Ishikawa (cell line): ENCODE measurements at regions not wholly inside any gene's neighbourhood (a gene's known extent, or its start where the extent isn't known, plus 50 kb on each side); places are given as distances from the start of the nearest gene placed in this dataset.

Experiments used
- CEBPB ChIP-seq: IDR thresholded peaks from 2 replicates; pipeline ENCODE4 v1.6.1; 2012
- CREB1 ChIP-seq: IDR thresholded peaks from 2 replicates; pipeline ENCODE4 v1.6.1; 2012; ENCODE audit warnings: low read depth
- EGR1 ChIP-seq: IDR thresholded peaks from 2 replicates; pipeline ENCODE4 v1.6.1; 2012
- EP300 ChIP-seq: IDR thresholded peaks from 2 replicates; pipeline ENCODE4 v1.6.1; 2012; ENCODE audit warnings: borderline replicate concordance
- FOXM1 ChIP-seq: IDR thresholded peaks from 2 replicates; pipeline ENCODE4 v1.6.1; 2012; ENCODE audit warnings: low read depth, borderline replicate concordance
- MAX ChIP-seq: IDR thresholded peaks from 2 replicates; pipeline ENCODE4 v1.6.1; 2012
- NFIC ChIP-seq: IDR thresholded peaks from 2 replicates; pipeline ENCODE4 v1.6.1; 2012
- RAD21 ChIP-seq: IDR thresholded peaks from 2 replicates; pipeline ENCODE4 v1.6.1; 2012; ENCODE audit warnings: low read depth
- TAF1 ChIP-seq: IDR thresholded peaks from 2 replicates; pipeline ENCODE4 v1.6.1; 2012; ENCODE audit warnings: low read depth, mild to moderate bottlenecking
- TCF12 ChIP-seq: IDR thresholded peaks from 2 replicates; pipeline ENCODE4 v1.6.1; 2012; ENCODE audit warnings: low read depth
- TEAD4 ChIP-seq: IDR thresholded peaks from 2 replicates; pipeline ENCODE4 v1.6.1; 2012
- YY1 ChIP-seq: IDR thresholded peaks from 2 replicates; pipeline ENCODE4 v1.6.1; 2012; ENCODE audit warnings: low read depth
- ZBTB7A ChIP-seq: IDR thresholded peaks from 2 replicates; pipeline ENCODE4 v1.6.1; 2012; ENCODE audit warnings: low read depth
- TF ChIP-seq, protein P1 (sequence below): IDR thresholded peaks from 2 replicates; pipeline ENCODE4 v1.6.1; 2012; ENCODE audit warnings: low read depth, mild to moderate bottlenecking
- TF ChIP-seq, protein P2 (sequence below): IDR thresholded peaks from 2 replicates; pipeline ENCODE4 v1.6.1; 2012

DNA sequence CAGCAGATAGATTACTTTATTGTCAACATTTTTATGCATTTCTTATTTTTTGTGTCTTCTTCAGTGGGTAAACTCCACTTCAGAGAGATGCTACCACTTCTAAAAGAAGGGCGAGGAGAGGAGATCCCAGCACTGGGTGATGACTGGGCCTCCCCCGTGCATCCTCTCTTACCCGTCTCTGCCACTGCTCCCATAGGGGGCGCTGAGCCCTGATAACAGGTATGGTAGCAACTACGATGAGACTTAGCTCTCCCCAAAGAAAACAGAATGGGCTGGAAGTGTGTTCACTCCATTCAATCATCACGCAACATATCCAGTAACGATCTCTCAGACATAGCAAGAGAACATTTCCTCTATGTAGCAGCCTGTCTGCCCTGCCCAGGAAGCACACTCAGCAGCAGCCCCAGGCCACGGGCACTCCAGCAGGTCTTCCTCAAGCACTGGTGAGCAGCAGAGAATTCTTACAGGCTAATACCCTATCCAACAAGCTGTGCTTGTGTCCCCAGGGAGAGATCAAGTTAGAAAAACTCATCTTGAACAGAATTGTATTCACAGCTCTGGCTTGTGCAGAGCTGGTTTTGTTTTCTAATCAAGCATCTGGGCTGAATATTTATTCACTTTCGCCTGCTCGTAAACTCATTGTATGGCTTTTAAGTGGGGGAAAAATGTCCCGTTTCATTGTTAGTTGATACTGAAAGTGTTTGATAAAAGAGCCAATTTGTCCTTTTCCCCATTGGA, 533.1 kb upstream of the CDH4 start:
- no peak for TF ChIP-seq NFIC
- no peak for TF ChIP-seq YY1
- no peak for TF ChIP-seq TEAD4
- no peak for TF ChIP-seq CEBPB
- TF ChIP-seq, protein P1, sequence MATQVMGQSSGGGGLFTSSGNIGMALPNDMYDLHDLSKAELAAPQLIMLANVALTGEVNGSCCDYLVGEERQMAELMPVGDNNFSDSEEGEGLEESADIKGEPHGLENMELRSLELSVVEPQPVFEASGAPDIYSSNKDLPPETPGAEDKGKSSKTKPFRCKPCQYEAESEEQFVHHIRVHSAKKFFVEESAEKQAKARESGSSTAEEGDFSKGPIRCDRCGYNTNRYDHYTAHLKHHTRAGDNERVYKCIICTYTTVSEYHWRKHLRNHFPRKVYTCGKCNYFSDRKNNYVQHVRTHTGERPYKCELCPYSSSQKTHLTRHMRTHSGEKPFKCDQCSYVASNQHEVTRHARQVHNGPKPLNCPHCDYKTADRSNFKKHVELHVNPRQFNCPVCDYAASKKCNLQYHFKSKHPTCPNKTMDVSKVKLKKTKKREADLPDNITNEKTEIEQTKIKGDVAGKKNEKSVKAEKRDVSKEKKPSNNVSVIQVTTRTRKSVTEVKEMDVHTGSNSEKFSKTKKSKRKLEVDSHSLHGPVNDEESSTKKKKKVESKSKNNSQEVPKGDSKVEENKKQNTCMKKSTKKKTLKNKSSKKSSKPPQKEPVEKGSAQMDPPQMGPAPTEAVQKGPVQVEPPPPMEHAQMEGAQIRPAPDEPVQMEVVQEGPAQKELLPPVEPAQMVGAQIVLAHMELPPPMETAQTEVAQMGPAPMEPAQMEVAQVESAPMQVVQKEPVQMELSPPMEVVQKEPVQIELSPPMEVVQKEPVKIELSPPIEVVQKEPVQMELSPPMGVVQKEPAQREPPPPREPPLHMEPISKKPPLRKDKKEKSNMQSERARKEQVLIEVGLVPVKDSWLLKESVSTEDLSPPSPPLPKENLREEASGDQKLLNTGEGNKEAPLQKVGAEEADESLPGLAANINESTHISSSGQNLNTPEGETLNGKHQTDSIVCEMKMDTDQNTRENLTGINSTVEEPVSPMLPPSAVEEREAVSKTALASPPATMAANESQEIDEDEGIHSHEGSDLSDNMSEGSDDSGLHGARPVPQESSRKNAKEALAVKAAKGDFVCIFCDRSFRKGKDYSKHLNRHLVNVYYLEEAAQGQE: no peak
- no peak for TF ChIP-seq FOXM1
- TF ChIP-seq RAD21: no peak
- no peak for TF ChIP-seq EP300
- no peak for TF ChIP-seq CREB1
- no peak for TF ChIP-seq EGR1
- TF ChIP-seq ZBTB7A: no peak
- no peak for TF ChIP-seq TAF1
- no peak for TF ChIP-seq TCF12
- TF ChIP-seq, protein P2, sequence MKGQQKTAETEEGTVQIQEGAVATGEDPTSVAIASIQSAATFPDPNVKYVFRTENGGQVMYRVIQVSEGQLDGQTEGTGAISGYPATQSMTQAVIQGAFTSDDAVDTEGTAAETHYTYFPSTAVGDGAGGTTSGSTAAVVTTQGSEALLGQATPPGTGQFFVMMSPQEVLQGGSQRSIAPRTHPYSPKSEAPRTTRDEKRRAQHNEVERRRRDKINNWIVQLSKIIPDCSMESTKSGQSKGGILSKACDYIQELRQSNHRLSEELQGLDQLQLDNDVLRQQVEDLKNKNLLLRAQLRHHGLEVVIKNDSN: no peak

DNA sequence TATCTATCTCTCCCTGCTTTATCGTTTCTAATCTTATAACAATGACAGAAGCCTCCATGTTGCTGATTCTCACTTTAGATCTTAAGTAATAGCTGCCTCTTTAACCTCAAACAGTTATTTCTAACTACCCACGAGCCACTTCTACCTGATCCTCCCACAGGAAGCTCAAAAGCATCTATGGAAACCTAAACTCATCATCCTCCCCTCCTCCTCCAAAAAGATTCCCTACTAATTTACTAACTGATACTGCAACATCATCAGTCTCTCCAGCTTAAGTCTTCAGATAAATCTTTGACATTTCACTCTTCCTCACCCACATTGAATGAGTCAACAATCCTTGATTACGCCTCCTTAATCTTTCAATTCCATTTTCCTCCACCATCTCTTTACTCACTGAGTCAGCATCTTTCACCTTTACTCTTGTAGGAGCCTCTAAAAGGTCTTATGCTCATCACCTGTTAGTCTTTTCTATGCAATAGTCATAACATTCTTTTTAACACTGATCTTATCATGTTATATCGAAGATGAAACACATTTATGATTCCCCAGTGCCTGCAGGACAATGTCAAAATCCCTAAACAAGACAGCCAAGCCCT, 526.7 kb upstream of the CDH4 start:
- TF ChIP-seq YY1 (no peak), NFIC (no peak), FOXM1 (no peak), TAF1 (no peak)

GRCh38 chr20:60727425-60727824, 524.6 kb upstream of the CDH4 start:
- TF ChIP-seq TCF12 (no peak), MAX (no peak), ZBTB7A (no peak), FOXM1 (no peak), TAF1 (no peak), CEBPB (no peak), YY1 (no peak), NFIC (no peak), RAD21 (no peak), CREB1 (no peak), EP300 (no peak), TEAD4 (no peak)
- TF ChIP-seq, protein P2: no peak

GRCh38 chr20:60728705-60729104, 523.4 kb upstream of the CDH4 start:
- TF ChIP-seq EP300 (no peak), MAX (no peak), FOXM1 (no peak), CEBPB (no peak), ZBTB7A (no peak), RAD21 (no peak), TAF1 (no peak), CREB1 (no peak), TEAD4 (no peak), EGR1 (no peak), YY1 (no peak), TCF12 (no peak), NFIC (no peak)
- TF ChIP-seq, protein P1: no peak
- TF ChIP-seq, protein P2: no peak

DNA sequence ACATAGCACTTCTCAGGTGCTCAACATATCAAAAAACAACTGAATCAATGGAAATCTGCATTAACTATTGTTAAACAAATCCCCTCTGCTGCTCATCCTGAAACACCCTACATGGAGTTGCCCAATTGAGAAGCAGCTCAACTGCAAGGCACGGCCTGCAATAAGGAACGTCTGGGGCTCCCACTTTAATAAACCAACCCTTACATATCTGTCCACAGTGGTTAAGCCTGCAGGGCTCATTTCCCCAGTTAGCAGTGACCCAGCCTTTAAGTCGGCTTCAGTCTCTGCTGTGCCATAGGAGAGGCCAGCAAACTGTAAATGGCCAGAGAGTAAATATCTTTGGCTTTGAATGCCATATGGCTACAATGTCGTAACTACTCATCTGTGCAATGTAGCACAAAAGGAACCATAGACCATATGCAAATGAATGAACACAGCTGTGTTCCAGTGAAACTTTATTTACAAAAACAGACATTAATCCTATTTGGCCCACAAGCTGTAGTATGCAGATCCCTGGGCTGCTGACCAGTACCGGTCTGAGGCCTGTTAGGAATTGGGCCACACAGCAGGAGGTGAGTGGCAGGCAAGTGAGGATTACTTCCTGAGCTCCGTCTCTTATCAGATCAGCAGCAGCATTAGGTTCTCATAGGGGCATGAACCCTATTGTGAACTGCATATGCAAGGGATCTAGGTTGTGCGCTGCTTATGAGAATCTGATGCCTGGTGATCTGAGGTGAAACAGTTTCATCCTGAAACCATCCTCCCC, 522.7 kb upstream of the CDH4 start:
- TF ChIP-seq EP300: no peak
- TF ChIP-seq TAF1: no peak
- TF ChIP-seq EGR1: no peak
- no peak for TF ChIP-seq ZBTB7A
- TF ChIP-seq MAX: no peak
- TF ChIP-seq YY1: no peak
- TF ChIP-seq RAD21: no peak
- TF ChIP-seq, protein P2: no peak
- TF ChIP-seq CREB1: no peak
- TF ChIP-seq CEBPB: no peak
- TF ChIP-seq FOXM1: no peak
- no peak for TF ChIP-seq TEAD4
- no peak for TF ChIP-seq TCF12
- TF ChIP-seq, protein P1: no peak
- no peak for TF ChIP-seq NFIC
